ENCODE measurements at regions not wholly inside any gene's neighbourhood (a gene's known extent, or its start where the extent isn't known, plus 50 kb on each side); places are given as distances from the start of the nearest gene placed in this dataset.
"Not testable (repeated sequence)": the region's sequence is repeated elsewhere in the genome, so short reads cannot be mapped to it uniquely, and the experiment has no call there.

DNA sequence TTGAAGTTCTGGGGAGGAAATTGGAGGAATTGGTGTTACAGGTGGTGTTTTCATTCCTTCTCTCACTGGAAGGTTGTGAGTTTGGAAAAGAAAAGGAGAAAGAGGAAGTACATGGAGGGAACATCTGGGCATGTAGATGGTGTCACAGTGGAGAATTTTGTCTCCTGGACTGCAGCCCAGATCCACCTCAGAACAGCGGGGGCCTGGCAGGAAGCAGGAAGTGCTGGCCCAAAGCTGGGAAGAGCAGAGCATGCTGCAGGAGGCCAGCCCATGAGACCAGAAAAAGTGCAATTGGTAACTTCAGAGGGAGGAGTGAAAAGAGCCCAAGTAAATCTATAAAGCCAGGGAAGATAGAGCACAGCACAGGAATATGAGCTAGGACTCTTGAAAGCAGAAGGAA lies 227.0 kb downstream of the BCL2L11 start:
- DNase-seq (ENCODE audit: low read depth, low spot score); in situ Hi-C loops (cut with HindIII; ENCODE audit: low pct_unique_long_range_greater_than_20kb, low sequenced_read_pairs); CTCF ChIA-PET; H3K4me3 ChIP-seq (ENCODE audit: low read depth in 2 of 2, low read length in 2 of 2); H3K9me3 ChIP-seq (ENCODE audit: control insufficient read depth, insufficient read depth, low read depth, low read length); intact Hi-C loops (cut with micrococcal nuclease; ENCODE audit: unreplicated experiment); H3K27ac ChIP-seq (ENCODE audit: low read length); H3K27me3 ChIP-seq (ENCODE audit: control insufficient read depth, insufficient read depth, low read length); H3K36me3 ChIP-seq (ENCODE audit: control insufficient read depth, insufficient read depth, low read length); BruUV-seq (replicated peaks); H3K4me1 ChIP-seq (ENCODE audit: control insufficient read depth, insufficient read depth, low read length); POLR2A ChIA-PET: not testable (repeated sequence)
- ATAC-seq: peak; percentile 33; the same call in 1 of the 2 replicates

GRCh38 chr2:111348316-111348715 lies 227.6 kb downstream of the BCL2L11 start:
- intact Hi-C loops (cut with micrococcal nuclease; ENCODE audit: unreplicated experiment); H3K4me3 ChIP-seq (ENCODE audit: low read depth in 2 of 2, low read length in 2 of 2); H3K4me1 ChIP-seq (ENCODE audit: control insufficient read depth, insufficient read depth, low read length); BruUV-seq (replicated peaks); CTCF ChIA-PET; H3K27ac ChIP-seq (ENCODE audit: low read length); DNase-seq (ENCODE audit: low read depth, low spot score); H3K36me3 ChIP-seq (ENCODE audit: control insufficient read depth, insufficient read depth, low read length); in situ Hi-C loops (cut with HindIII; ENCODE audit: low pct_unique_long_range_greater_than_20kb, low sequenced_read_pairs); H3K9me3 ChIP-seq (ENCODE audit: control insufficient read depth, insufficient read depth, low read depth, low read length); POLR2A ChIA-PET; H3K27me3 ChIP-seq (ENCODE audit: control insufficient read depth, insufficient read depth, low read length): not testable (repeated sequence)
- ATAC-seq: peak; percentile 21; the same call in 1 of the 2 replicates

DNA sequence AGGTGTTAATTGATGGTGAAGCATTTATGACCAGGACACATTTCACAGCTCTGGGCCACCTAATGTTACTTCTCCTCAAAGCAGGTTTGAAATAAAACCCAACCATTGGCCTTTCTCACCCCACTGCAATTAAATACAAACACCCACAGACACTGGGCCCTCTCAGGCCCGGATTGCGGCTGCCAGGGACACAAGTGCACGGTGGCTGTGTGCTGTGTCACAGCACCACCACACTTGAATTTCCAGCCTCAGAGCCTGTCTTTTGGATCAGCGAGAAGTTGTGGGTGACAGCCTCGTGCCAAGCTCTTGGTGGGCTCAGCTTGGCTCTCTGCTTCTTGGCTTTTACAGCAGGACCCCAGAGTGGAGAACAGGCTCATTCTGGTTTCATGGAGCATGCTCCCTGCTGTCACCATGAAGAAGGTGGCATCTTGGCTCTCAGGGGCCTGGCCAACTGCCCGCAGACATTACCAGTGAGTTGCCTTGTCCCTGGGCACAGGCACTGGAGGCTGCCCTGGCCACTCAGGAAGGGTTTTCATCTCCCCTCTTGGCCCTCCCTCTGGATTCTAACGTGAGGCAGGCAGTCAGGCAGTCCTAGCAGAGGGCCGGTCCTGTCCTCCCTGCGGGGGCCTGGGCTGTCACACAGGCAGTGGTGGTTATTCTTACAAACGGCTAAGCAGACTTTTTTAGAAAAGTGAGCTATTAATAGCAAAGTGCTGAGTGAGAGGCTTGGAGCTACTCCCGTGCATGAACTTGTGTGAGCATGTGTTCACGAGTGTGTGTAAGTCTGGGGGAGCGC lies 234.5 kb downstream of the BCL2L11 start:
- ATAC-seq; H3K9me3 ChIP-seq (ENCODE audit: control insufficient read depth, insufficient read depth, low read depth, low read length); in situ Hi-C loops (cut with HindIII; ENCODE audit: low pct_unique_long_range_greater_than_20kb, low sequenced_read_pairs); DNase-seq (ENCODE audit: low read depth, low spot score); CTCF ChIA-PET; H3K4me1 ChIP-seq (ENCODE audit: control insufficient read depth, insufficient read depth, low read length); intact Hi-C loops (cut with micrococcal nuclease; ENCODE audit: unreplicated experiment); BruUV-seq (replicated peaks); POLR2A ChIA-PET; H3K27ac ChIP-seq (ENCODE audit: low read length); H3K36me3 ChIP-seq (ENCODE audit: control insufficient read depth, insufficient read depth, low read length); H3K4me3 ChIP-seq (ENCODE audit: low read depth in 2 of 2, low read length in 2 of 2); H3K27me3 ChIP-seq (ENCODE audit: control insufficient read depth, insufficient read depth, low read length): not testable (repeated sequence)

GRCh38 chr2:111355823-111356511 lies 235.3 kb downstream of the BCL2L11 start:
- POLR2A ChIA-PET; H3K9me3 ChIP-seq (ENCODE audit: control insufficient read depth, insufficient read depth, low read depth, low read length); H3K27me3 ChIP-seq (ENCODE audit: control insufficient read depth, insufficient read depth, low read length); CTCF ChIA-PET; BruUV-seq (replicated peaks); H3K27ac ChIP-seq (ENCODE audit: low read length); in situ Hi-C loops (cut with HindIII; ENCODE audit: low pct_unique_long_range_greater_than_20kb, low sequenced_read_pairs); H3K4me1 ChIP-seq (ENCODE audit: control insufficient read depth, insufficient read depth, low read length); DNase-seq (ENCODE audit: low read depth, low spot score); H3K36me3 ChIP-seq (ENCODE audit: control insufficient read depth, insufficient read depth, low read length); H3K4me3 ChIP-seq (ENCODE audit: low read depth in 2 of 2, low read length in 2 of 2); intact Hi-C loops (cut with micrococcal nuclease; ENCODE audit: unreplicated experiment): not testable (repeated sequence)
- peak; percentile 22; the same call in 1 of the 2 replicates for ATAC-seq

- H3K27me3 ChIP-seq (ENCODE audit: control insufficient read depth, insufficient read depth, low read length); DNase-seq (ENCODE audit: low read depth, low spot score); intact Hi-C loops (cut with micrococcal nuclease; ENCODE audit: unreplicated experiment); in situ Hi-C loops (cut with HindIII; ENCODE audit: low pct_unique_long_range_greater_than_20kb, low sequenced_read_pairs); H3K36me3 ChIP-seq (ENCODE audit: control insufficient read depth, insufficient read depth, low read length); BruUV-seq (replicated peaks); H3K4me1 ChIP-seq (ENCODE audit: control insufficient read depth, insufficient read depth, low read length); CTCF ChIA-PET; H3K4me3 ChIP-seq (ENCODE audit: low read depth in 2 of 2, low read length in 2 of 2); H3K9me3 ChIP-seq (ENCODE audit: control insufficient read depth, insufficient read depth, low read depth, low read length); POLR2A ChIA-PET; H3K27ac ChIP-seq (ENCODE audit: low read length): not testable (repeated sequence)
- ATAC-seq: peak; percentile 95
Observed at GRCh38 chr2:111356512-111357031, 235.9 kb downstream of the BCL2L11 start.

GRCh38 chr2:111365986-111366640 lies 245.4 kb downstream of the BCL2L11 start:
- intact Hi-C loops (cut with micrococcal nuclease; ENCODE audit: unreplicated experiment); CTCF ChIA-PET; H3K9me3 ChIP-seq (ENCODE audit: control insufficient read depth, insufficient read depth, low read depth, low read length); DNase-seq (ENCODE audit: low read depth, low spot score); in situ Hi-C loops (cut with HindIII; ENCODE audit: low pct_unique_long_range_greater_than_20kb, low sequenced_read_pairs); H3K27ac ChIP-seq (ENCODE audit: low read length); ATAC-seq; BruUV-seq (replicated peaks); POLR2A ChIA-PET; H3K4me1 ChIP-seq (ENCODE audit: control insufficient read depth, insufficient read depth, low read length); H3K36me3 ChIP-seq (ENCODE audit: control insufficient read depth, insufficient read depth, low read length); H3K4me3 ChIP-seq (ENCODE audit: low read depth in 2 of 2, low read length in 2 of 2); H3K27me3 ChIP-seq (ENCODE audit: control insufficient read depth, insufficient read depth, low read length): not testable (repeated sequence)

DNA sequence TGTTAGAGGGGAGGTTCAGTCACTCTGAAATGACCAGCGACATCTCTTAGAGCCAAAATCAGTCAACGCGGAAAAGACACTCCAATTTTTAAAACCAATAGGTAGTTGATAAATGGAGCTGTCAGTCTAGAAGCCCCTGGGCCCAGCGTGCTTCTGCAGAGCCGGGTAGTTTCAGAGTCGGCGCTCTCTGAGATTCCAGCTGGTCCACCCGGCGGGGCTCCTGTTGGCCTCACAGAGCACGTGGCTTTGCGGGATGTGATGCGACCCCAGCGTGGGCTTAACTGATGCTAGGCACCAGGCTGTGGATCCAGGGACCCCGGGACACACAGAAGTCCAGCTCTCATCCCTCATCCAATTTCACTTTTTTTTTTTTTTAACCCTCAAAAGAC lies 245.9 kb downstream of the BCL2L11 start:
- in situ Hi-C loops (cut with HindIII; ENCODE audit: low pct_unique_long_range_greater_than_20kb, low sequenced_read_pairs); H3K36me3 ChIP-seq (ENCODE audit: control insufficient read depth, insufficient read depth, low read length); H3K27ac ChIP-seq (ENCODE audit: low read length); POLR2A ChIA-PET; DNase-seq (ENCODE audit: low read depth, low spot score); H3K4me1 ChIP-seq (ENCODE audit: control insufficient read depth, insufficient read depth, low read length); CTCF ChIA-PET; H3K4me3 ChIP-seq (ENCODE audit: low read depth in 2 of 2, low read length in 2 of 2); H3K27me3 ChIP-seq (ENCODE audit: control insufficient read depth, insufficient read depth, low read length); ATAC-seq; intact Hi-C loops (cut with micrococcal nuclease; ENCODE audit: unreplicated experiment); H3K9me3 ChIP-seq (ENCODE audit: control insufficient read depth, insufficient read depth, low read depth, low read length): not testable (repeated sequence)
- TSS peak; percentile 46 for BruUV-seq (replicated peaks)
